NT2/D1 (cell line): ENCODE measurements at regions not wholly inside any gene's neighbourhood (a gene's known extent, or its start where the extent isn't known, plus 50 kb on each side); places are given as distances from the start of the nearest gene placed in this dataset.

ENCODE experiments used
- SUZ12 ChIP-seq: IDR thresholded peaks from 2 replicates; pipeline ENCODE4 v1.6.1; 2011; ENCODE audit not compliant: insufficient read length, insufficient read depth; ENCODE audit errors: extremely low read depth
- YY1 ChIP-seq: IDR thresholded peaks from 2 replicates; pipeline ENCODE4 v1.6.1; 2011; ENCODE audit not compliant: insufficient read length, insufficient read depth
- ZNF274 ChIP-seq: IDR thresholded peaks from 2 replicates; pipeline ENCODE4 v1.6.1; 2011; ENCODE audit warnings: mild to moderate bottlenecking, low read depth, low read length

DNA sequence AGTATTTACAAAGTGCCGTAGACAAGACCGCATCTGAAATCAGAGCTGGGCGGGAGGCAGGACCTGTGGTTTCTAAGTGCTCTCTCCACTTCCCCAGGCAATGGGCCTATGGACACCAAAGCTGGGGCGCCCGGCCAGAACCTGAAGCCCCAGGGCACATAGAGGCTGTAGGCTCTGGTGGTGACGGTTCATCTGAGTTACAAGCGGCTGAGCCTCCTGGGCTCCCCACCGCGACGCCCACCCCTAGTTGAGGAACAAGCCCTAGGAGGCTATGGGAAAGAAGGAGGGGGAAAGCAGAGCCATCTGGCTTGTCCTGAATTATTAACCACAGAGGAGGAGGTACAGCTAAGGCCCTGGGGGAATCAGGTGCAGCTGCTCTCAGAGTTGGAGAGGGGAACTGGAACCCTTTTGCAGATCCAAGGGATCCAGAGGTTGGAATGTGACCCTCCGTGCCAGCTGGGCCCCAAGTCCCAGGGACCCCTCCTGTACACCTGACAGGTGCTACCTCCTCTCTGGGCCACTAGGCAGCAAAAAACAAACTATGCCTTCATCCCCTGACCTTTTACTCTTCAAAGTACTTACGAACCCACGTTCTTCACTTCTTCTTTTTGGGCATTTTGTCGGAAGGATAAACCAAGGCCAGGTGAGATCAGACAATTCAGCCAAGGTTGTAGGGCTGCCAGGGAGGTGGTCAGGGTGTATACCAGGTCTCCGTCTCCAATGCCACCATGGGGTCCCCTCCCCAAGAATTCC, 77.2 kb downstream of the ARL6IP4 start:
- no peak for TF ChIP-seq ZNF274
- TF ChIP-seq YY1: no peak
- TF ChIP-seq SUZ12: no peak
